ENCODE measurements at regions not wholly inside any gene's neighbourhood (a gene's known extent, or its start where the extent isn't known, plus 50 kb on each side); places are given as distances from the start of the nearest gene placed in this dataset.

DNA sequence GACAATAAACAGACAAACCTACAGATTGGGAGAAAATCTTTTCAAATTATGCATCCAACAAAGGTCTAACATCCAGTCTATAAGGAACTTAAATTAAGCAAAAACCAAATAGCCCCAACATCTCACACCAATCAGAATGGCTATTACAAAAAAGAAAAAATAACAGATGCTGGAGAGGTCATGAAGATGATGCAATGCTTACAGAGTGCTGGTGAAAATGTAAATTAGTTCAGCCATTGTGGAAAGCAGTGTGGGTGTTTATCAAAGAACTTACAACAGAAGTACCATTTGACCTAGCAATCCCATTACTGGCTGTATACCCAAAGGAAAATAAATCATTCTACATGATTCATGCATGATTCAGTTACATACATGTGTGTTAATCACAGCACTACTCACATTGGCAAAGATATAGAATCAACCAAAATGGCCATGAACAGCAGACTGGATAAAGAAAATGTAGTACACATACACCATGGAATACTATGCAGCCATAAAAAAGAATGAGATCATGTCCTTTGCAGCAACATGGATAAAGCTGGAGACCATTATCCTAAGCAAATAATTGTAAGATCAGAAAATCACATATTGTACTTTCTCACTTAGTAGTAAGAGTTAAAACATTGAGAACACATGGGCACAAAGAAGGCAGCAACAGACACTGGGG, 223.9 kb upstream of the WSB1 start:
- TF ChIP-seq, protein P1, sequence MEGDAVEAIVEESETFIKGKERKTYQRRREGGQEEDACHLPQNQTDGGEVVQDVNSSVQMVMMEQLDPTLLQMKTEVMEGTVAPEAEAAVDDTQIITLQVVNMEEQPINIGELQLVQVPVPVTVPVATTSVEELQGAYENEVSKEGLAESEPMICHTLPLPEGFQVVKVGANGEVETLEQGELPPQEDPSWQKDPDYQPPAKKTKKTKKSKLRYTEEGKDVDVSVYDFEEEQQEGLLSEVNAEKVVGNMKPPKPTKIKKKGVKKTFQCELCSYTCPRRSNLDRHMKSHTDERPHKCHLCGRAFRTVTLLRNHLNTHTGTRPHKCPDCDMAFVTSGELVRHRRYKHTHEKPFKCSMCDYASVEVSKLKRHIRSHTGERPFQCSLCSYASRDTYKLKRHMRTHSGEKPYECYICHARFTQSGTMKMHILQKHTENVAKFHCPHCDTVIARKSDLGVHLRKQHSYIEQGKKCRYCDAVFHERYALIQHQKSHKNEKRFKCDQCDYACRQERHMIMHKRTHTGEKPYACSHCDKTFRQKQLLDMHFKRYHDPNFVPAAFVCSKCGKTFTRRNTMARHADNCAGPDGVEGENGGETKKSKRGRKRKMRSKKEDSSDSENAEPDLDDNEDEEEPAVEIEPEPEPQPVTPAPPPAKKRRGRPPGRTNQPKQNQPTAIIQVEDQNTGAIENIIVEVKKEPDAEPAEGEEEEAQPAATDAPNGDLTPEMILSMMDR (IDR thresholded peaks at IDR 0.05; ENCODE audit: insufficient read depth, low read depth, low read length): no peak
- no peak overlapping the region for H3K4me3 ChIP-seq (ENCODE audit: low read depth, low read length)
- no peak for DNase-seq (ENCODE audit: low read depth)

- no peak overlapping the region for H3K4me3 ChIP-seq (ENCODE audit: low read depth, low read length)
- no peak for DNase-seq (ENCODE audit: low read depth)
- TF ChIP-seq, protein P1 (IDR thresholded peaks at IDR 0.05; ENCODE audit: insufficient read depth, low read depth, low read length): no peak
Measured at GRCh38 chr17:27070836-27071235, 223.1 kb upstream of the WSB1 start.

DNA sequence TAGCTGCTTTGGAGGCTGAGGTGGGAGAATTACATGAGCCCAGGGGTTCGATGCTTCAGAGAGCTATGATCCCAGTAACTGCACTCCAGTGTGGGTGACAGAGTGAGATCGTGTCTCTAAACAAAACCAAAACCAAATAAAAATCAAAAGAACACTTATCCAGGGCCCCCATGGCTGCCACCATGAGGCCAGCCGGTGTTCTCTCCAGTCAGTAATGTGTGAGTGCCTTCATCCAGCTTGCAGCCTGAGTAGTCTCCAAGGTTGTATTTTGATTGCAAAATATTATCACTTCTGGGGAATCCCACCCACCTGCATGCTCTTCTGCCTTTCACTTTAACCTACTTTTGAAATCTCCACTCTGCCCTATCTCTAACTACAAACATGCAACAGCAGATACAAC, 221.0 kb upstream of the WSB1 start:
- H3K4me3 ChIP-seq (ENCODE audit: low read depth, low read length): no peak overlapping the region
- no peak for DNase-seq (ENCODE audit: low read depth)
- TF ChIP-seq, protein P1 (IDR thresholded peaks at IDR 0.05; ENCODE audit: insufficient read depth, low read depth, low read length): no peak

- no peak overlapping the region for H3K4me3 ChIP-seq (ENCODE audit: low read depth, low read length)
- TF ChIP-seq, protein P1 (IDR thresholded peaks at IDR 0.05; ENCODE audit: insufficient read depth, low read depth, low read length): no peak
- DNase-seq (ENCODE audit: low read depth): no peak
Measured at GRCh38 chr17:27076814-27077213, 217.1 kb upstream of the WSB1 start.

DNA sequence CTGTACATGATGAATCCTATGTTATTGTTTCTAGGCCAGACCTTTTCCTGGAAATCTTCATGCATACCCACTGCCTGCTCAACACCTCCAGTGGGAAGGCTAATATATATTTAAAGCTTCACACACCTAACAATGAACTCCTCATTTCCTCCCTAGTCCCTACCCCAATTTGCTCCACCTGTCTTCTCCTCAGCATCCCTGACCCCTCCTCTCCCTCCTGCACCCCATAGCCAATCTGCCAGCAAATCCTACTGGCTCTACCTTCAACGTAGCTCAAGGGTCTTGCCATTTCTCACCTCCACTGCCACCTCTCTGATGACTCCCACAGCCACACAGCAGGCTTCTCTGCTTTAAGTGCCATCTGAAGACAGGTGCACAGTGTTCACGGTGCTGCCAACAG, 215.6 kb upstream of the WSB1 start:
- TF ChIP-seq, protein P1 (IDR thresholded peaks at IDR 0.05; ENCODE audit: insufficient read depth, low read depth, low read length): no peak
- no peak for DNase-seq (ENCODE audit: low read depth)
- no peak overlapping the region for H3K4me3 ChIP-seq (ENCODE audit: low read depth, low read length)

- no peak for DNase-seq (ENCODE audit: low read depth)
- TF ChIP-seq, protein P1 (IDR thresholded peaks at IDR 0.05; ENCODE audit: insufficient read depth, low read depth, low read length): no peak
- H3K4me3 ChIP-seq (ENCODE audit: low read depth, low read length): no peak overlapping the region
Measured at GRCh38 chr17:27079660-27080059, 214.3 kb upstream of the WSB1 start.

All from fibroblast of villous mesenchyme (primary cell).